Tibial artery (tissue), 4 donors: ENCODE measurements at regions not wholly inside any gene's neighbourhood (a gene's known extent, or its start where the extent isn't known, plus 50 kb on each side); places are given as distances from the start of the nearest gene placed in this dataset.

ENCODE experiments used
- DNase-seq, 2 donors: peaks; one replicate each; pipeline ENCODE4 v3.0.0-alpha.2; 2019
- H3K27ac ChIP-seq, 2 donors: fragments of 200-600 bp; sonication (generic) in 1 of 2; 1 replicate in 1 of 2; 2 replicates in 1 of 2; pipeline ENCODE4 v1.5.1; 2018 to 2019; ENCODE audit warnings: mild to moderate bottlenecking in 1 of 2
- H3K27me3 ChIP-seq, 2 donors: fragments of 200-600 bp; sonication (generic) in 1 of 2; one replicate each; pipeline versions ENCODE4 v1.5.1 to v1.6.0; 2016 to 2019
- H3K36me3 ChIP-seq, 3 donors: fragments of 200-600 bp; sonication (generic) in 2 of 3; one replicate each; pipeline ENCODE4 v1.5.1; 2016 to 2019; ENCODE audit warnings: mild to moderate bottlenecking in 2 of 3
- H3K4me1 ChIP-seq, 4 donors: fragments of 200-600 bp; sonication (generic) in 2 of 4; 1 replicate in 3 of 4; 2 replicates in 1 of 4; pipeline ENCODE4 v1.5.1; 2016 to 2019
- H3K4me3 ChIP-seq, 2 donors: fragments of 200-600 bp; sonication (generic) in 1 of 2; 1 replicate in 1 of 2; 2 replicates in 1 of 2; pipeline ENCODE4 v1.5.1; 2018 to 2019; ENCODE audit warnings: mild to moderate bottlenecking in 2 of 2
- H3K9me3 ChIP-seq, 3 donors: fragments of 200-600 bp; sonication (generic) in 1 of 3; one replicate each; pipeline ENCODE4 v1.5.1; 2016 to 2019
- intact Hi-C: fragments of 100-400 bp; cut with DNase I; formaldehyde crosslinking; loops from one replicate; pipeline ENCODE4 v1.15.0; 2023; ENCODE audit warnings: low total_unique reads
- TF ChIP-seq, protein P1 (sequence below), 2 experiments: fragments of 200-600 bp in 1 of 2; fragments of 450-650 bp in 1 of 2; IDR thresholded peaks; one replicate each; pipeline ENCODE4 v1.5.1; 2017 to 2019; ENCODE audit warnings: antibody characterized with exemption in 2 of 2, mild to moderate bottlenecking in 1 of 2, moderate library complexity in 1 of 2

DNA sequence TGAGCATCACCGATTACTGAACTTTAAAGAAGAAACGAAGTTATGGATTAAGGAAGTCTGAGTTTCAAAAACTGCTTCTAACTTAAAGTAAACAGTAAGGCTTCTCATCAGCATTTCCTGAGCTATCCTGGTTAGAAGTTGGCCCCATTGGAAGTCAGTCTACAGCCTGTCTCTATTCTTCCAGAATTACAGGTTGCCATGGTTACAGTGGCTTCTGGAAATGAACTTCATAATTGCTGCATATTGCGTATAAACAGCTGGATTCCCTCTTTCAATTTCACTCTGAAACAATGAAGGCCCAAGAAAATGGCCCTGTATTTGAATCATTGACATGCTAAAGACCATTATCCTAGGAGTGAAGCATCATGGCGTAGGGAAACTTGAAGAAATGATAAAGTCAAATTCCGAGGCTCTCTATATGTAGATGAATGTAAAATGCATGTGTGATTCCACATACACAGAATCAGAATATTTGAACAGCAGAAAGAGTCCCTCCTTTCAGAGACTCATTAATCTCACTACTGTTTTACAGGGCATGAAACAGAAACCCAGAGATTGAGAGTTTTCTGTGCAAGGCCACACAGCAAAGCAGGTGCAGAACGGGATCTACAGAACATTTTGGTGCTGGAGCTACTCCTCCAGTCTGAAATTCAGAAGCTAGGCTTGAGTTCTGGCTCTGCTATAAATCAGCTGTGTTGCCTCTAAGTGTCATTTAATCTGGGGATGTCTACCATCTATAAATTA is 856.4 kb upstream of the CELF4 start:
- no peak for DNase-seq
- no peaks in the 10 kb centered on the region for H3K36me3 ChIP-seq
- H3K9me3 ChIP-seq: no peaks in the 10 kb centered on the region
- H3K4me1 ChIP-seq: no peaks in the 10 kb centered on the region
- no peak overlapping the region for H3K27ac ChIP-seq
- no peak overlapping the region for H3K4me3 ChIP-seq
- H3K27me3 ChIP-seq: no peaks in the 10 kb centered on the region
- intact Hi-C loops: no loop called here
- TF ChIP-seq, protein P1, sequence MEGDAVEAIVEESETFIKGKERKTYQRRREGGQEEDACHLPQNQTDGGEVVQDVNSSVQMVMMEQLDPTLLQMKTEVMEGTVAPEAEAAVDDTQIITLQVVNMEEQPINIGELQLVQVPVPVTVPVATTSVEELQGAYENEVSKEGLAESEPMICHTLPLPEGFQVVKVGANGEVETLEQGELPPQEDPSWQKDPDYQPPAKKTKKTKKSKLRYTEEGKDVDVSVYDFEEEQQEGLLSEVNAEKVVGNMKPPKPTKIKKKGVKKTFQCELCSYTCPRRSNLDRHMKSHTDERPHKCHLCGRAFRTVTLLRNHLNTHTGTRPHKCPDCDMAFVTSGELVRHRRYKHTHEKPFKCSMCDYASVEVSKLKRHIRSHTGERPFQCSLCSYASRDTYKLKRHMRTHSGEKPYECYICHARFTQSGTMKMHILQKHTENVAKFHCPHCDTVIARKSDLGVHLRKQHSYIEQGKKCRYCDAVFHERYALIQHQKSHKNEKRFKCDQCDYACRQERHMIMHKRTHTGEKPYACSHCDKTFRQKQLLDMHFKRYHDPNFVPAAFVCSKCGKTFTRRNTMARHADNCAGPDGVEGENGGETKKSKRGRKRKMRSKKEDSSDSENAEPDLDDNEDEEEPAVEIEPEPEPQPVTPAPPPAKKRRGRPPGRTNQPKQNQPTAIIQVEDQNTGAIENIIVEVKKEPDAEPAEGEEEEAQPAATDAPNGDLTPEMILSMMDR (IDR thresholded peaks at IDR 0.05): no peak

DNA sequence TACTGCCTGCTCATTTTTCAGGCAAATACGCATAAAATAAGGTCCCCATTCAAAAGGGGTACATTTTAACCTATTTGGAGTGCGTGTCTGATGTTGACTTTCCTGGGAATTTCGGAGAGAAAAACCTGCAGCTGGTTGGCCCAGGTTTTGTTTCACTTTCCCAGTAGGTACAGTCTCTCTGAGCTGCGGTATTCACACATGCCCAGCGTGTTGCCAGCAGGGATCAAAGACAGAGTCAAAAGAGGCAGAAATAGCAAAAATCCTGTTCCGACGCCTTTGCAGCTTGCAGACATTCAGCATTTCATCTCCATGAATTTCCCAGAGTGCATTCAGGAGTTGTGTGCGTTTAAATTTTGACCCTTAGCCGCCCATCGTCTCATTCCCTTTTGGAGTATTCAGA is 855.4 kb upstream of the CELF4 start:
- DNase-seq: no peak
- no peaks in the 10 kb centered on the region for H3K9me3 ChIP-seq
- TF ChIP-seq, protein P1 (IDR thresholded peaks at IDR 0.05): no peak
- H3K27ac ChIP-seq: no peak overlapping the region
- H3K4me3 ChIP-seq: no peak overlapping the region
- no peaks in the 10 kb centered on the region for H3K27me3 ChIP-seq
- no peaks in the 10 kb centered on the region for H3K36me3 ChIP-seq
- intact Hi-C loops: no loop called here
- H3K4me1 ChIP-seq: no peaks in the 10 kb centered on the region

- DNase-seq: no peak
Observed at GRCh38 chr18:38420611-38421010, 855.0 kb upstream of the CELF4 start.

DNA sequence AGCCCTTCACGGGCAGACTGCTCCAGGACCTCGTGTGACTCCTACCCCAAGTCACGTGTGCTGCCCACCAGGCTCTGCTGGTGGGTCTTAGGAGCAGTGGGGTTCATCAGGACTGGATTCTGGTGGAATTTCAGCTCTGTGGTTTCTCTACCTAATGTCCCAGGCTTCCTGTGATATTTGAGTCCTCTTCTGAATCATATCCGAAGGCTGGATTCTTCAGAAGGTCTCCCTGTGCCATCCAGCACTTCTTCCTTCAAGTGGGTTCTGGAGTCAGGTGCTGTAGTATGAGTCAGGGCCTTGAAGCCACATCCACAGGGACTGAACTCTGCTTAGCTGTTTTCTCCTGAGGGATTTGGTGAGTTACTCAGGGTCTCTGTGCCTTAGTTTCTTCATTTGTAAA is 850.2 kb upstream of the CELF4 start:
- Histone ChIP-seq H3K9me3 (no peaks in the 10 kb centered on the region), H3K4me1 (no peaks in the 10 kb centered on the region), H3K27ac (no peak overlapping the region), H3K36me3 (no peaks in the 10 kb centered on the region), H3K4me3 (no peak overlapping the region), H3K27me3 (no peaks in the 10 kb centered on the region)
- intact Hi-C loops: no loop called here
- no peak for DNase-seq
- TF ChIP-seq, protein P1 (IDR thresholded peaks at IDR 0.05): no peak

More at GRCh38 chr18:38420611-38421010, 855.0 kb upstream of the CELF4 start:
- TF ChIP-seq, protein P1 (IDR thresholded peaks at IDR 0.05): no peak
- intact Hi-C loops: no loop called here
- H3K27ac ChIP-seq: no peak overlapping the region
- no peak overlapping the region for H3K4me3 ChIP-seq
- H3K36me3 ChIP-seq: no peaks in the 10 kb centered on the region
- no peaks in the 10 kb centered on the region for H3K4me1 ChIP-seq
- H3K27me3 ChIP-seq: no peaks in the 10 kb centered on the region
- no peaks in the 10 kb centered on the region for H3K9me3 ChIP-seq

- H3K9me3 ChIP-seq: no peaks in the 10 kb centered on the region
- no peak overlapping the region for H3K27ac ChIP-seq
- no peaks in the 10 kb centered on the region for H3K36me3 ChIP-seq
- intact Hi-C loops: no loop called here
- no peak overlapping the region for H3K4me3 ChIP-seq
- no peaks in the 10 kb centered on the region for H3K4me1 ChIP-seq
- no peaks in the 10 kb centered on the region for H3K27me3 ChIP-seq
- TF ChIP-seq, protein P1 (IDR thresholded peaks at IDR 0.05): no peak
- no peak for DNase-seq
Observed at GRCh38 chr18:38413193-38413592, 847.6 kb upstream of the CELF4 start.
